ENCODE measurements at regions not wholly inside any gene's neighbourhood (a gene's known extent, or its start where the extent isn't known, plus 50 kb on each side); places are given as distances from the start of the nearest gene placed in this dataset.

DNA sequence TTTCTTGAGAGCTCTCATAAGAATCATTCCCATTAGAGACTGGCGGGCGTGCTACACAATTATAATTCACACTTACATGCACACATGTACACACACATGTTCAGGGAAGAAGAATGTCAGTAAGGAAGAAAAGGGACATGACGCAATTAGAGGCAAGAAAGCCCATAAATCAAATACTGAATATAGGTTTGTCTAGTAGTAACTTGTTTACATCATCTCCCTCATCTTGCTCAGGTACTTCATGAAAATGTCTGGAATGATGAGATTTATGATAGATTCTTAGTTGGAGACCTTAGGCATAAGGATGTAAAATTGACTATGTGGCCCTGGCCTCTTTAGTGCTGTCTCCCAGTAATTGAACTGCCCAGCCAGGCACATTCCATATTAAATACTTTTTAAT is 628.0 kb upstream of the PCDH20 start:
- TF ChIP-seq SUZ12 (IDR thresholded peaks at IDR 0.05; ENCODE audit: extremely low read depth, insufficient read depth, insufficient read length), result no peak
- TF ChIP-seq YY1 (IDR thresholded peaks at IDR 0.05; ENCODE audit: insufficient read depth, insufficient read length), result no peak
- no peak for TF ChIP-seq ZNF274 (IDR thresholded peaks at IDR 0.05; ENCODE audit: low read depth, low read length)
